Ovary (tissue), 3 donors: ENCODE measurements at regions not wholly inside any gene's neighbourhood (a gene's known extent, or its start where the extent isn't known, plus 50 kb on each side); places are given as distances from the start of the nearest gene placed in this dataset.

Source experiments
- POLR2A ChIP-seq: fragments of 450-650 bp; IDR thresholded peaks from one replicate; pipeline ENCODE4 v1.6.1; 2017; ENCODE audit warnings: antibody characterized with exemption, mild to moderate bottlenecking, moderate library complexity
- TF ChIP-seq, protein P1 (sequence below), 3 donors: fragments of 450-650 bp in 2 of 3; fragments of 200-600 bp in 1 of 3; IDR thresholded peaks; one replicate each; pipeline versions ENCODE4 v1.5.1 to v1.8.0; 2016 to 2022; ENCODE audit warnings: antibody characterized with exemption in 3 of 3, mild to moderate bottlenecking in 1 of 3
- donor health status: DM: no; HTN: no; CAD: no.

DNA sequence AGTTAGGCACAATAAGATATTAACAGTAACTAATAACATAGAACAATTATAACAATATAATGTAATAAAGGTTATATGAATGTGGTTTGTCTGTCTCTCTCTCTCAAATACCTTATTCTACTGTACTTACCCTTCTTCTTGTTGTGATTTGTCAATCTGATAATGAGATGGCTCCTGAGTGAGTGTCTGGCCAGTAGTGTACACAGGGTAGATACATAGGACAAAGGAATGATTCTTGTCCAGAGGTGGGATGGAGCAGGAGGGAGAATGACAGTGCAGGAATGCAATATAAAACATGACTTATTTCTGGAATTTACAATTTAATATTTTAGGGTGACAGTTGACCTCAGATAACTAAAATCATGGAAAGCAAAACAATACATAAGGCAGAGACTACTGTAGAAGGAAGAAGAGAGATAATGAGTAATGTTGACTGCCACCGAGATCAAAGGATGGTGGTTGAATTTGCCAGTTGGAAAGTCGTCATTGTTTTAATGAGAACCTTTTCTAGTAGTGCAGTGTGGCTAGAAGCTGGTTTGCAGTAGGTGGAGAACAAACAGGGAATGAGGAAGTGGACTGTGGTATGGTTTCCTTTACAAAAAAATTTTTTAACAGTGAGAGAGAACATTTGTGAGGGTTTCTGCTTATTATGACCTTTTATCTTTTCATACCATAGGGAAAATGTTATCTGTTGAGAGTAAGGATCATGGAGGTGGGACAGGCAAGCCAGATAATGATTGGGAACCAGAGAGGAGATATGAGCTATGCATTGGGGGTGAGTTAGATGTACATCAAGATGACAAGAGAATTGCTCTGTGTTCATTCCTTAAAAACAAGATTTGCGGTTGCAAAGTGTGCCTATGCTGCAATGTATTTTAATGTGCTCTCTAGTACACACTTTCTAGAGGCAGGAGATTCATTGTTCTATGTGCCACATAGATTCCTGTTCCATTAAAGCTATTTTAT is 458.3 kb downstream of the BTG1 start:
- TF ChIP-seq, protein P1, sequence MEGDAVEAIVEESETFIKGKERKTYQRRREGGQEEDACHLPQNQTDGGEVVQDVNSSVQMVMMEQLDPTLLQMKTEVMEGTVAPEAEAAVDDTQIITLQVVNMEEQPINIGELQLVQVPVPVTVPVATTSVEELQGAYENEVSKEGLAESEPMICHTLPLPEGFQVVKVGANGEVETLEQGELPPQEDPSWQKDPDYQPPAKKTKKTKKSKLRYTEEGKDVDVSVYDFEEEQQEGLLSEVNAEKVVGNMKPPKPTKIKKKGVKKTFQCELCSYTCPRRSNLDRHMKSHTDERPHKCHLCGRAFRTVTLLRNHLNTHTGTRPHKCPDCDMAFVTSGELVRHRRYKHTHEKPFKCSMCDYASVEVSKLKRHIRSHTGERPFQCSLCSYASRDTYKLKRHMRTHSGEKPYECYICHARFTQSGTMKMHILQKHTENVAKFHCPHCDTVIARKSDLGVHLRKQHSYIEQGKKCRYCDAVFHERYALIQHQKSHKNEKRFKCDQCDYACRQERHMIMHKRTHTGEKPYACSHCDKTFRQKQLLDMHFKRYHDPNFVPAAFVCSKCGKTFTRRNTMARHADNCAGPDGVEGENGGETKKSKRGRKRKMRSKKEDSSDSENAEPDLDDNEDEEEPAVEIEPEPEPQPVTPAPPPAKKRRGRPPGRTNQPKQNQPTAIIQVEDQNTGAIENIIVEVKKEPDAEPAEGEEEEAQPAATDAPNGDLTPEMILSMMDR (IDR thresholded peaks at IDR 0.05): no peak
- TF ChIP-seq POLR2A: no peak
